ENCODE measurements at regions not wholly inside any gene's neighbourhood (a gene's known extent, or its start where the extent isn't known, plus 50 kb on each side); places are given as distances from the start of the nearest gene placed in this dataset.

GRCh38 chr20:61123751-61124368 is 128.2 kb upstream of the CDH4 start:
- DNase-seq (ENCODE audit: low spot score) = no peak

- no peak for DNase-seq (ENCODE audit: low spot score)
Measured at GRCh38 chr20:61125076-61125475, 127.0 kb upstream of the CDH4 start.

- no peak for DNase-seq (ENCODE audit: low spot score)
Measured at GRCh38 chr20:61125546-61126180, 126.4 kb upstream of the CDH4 start.

- no peak for DNase-seq (ENCODE audit: low spot score)
Measured at GRCh38 chr20:61126369-61127195, 125.5 kb upstream of the CDH4 start.

- peak; percentile 94 for DNase-seq (ENCODE audit: low spot score)
Measured at GRCh38 chr20:61127311-61128039, 124.6 kb upstream of the CDH4 start.

GRCh38 chr20:61128701-61129269 is 123.3 kb upstream of the CDH4 start:
- no peak for DNase-seq (ENCODE audit: low spot score)

- DNase-seq (ENCODE audit: low spot score) = no peak
Measured at GRCh38 chr20:61129311-61129710, 122.8 kb upstream of the CDH4 start.

- DNase-seq (ENCODE audit: low spot score) = no peak
Measured at GRCh38 chr20:61130156-61130555, 121.9 kb upstream of the CDH4 start.

GRCh38 chr20:61131944-61132343 is 120.1 kb upstream of the CDH4 start:
- no peak for DNase-seq (ENCODE audit: low spot score)

- no peak for DNase-seq (ENCODE audit: low spot score)
Measured at GRCh38 chr20:61133611-61134010, 118.5 kb upstream of the CDH4 start.

- DNase-seq (ENCODE audit: low spot score) = no peak
Measured at GRCh38 chr20:61134296-61135030, 117.6 kb upstream of the CDH4 start.

- no peak for DNase-seq (ENCODE audit: low spot score)
Measured at GRCh38 chr20:61135266-61135665, 116.8 kb upstream of the CDH4 start.

- no peak for DNase-seq (ENCODE audit: low spot score)
Measured at GRCh38 chr20:61135968-61136367, 116.1 kb upstream of the CDH4 start.

GRCh38 chr20:61138566-61138965 is 113.5 kb upstream of the CDH4 start:
- no peak for DNase-seq (ENCODE audit: low spot score)

GRCh38 chr20:61139031-61139430 is 113.0 kb upstream of the CDH4 start:
- no peak for DNase-seq (ENCODE audit: low spot score)

- DNase-seq (ENCODE audit: low spot score) = no peak
Measured at GRCh38 chr20:61140576-61140975, 111.5 kb upstream of the CDH4 start.

- DNase-seq (ENCODE audit: low spot score) = no peak
Measured at GRCh38 chr20:61146023-61146422, 106.0 kb upstream of the CDH4 start.

- no peak for DNase-seq (ENCODE audit: low spot score)
Measured at GRCh38 chr20:61149636-61150035, 102.4 kb upstream of the CDH4 start.

- peak; percentile 10 for DNase-seq (ENCODE audit: low spot score)
Measured at GRCh38 chr20:61157301-61157700, 94.8 kb upstream of the CDH4 start.

- DNase-seq (ENCODE audit: low spot score) = no peak
Measured at GRCh38 chr20:61159957-61160686, 91.9 kb upstream of the CDH4 start.
